Right lobe of liver (tissue), 4 donors: ENCODE measurements at regions not wholly inside any gene's neighbourhood (a gene's known extent, or its start where the extent isn't known, plus 50 kb on each side); places are given as distances from the start of the nearest gene placed in this dataset.

Experiments used
- CTCF ChIP-seq, 4 donors: fragments of 200-600 bp in 3 of 4; fragments of 450-650 bp in 1 of 4; IDR thresholded peaks; one replicate each; pipeline versions ENCODE4 v1.5.1 to v1.8.0; 2016 to 2022; ENCODE audit warnings: antibody characterized with exemption in 4 of 4, mild to moderate bottlenecking in 2 of 4
- POLR2A ChIP-seq: fragments of 450-650 bp; IDR thresholded peaks from one replicate; pipeline ENCODE4 v1.6.1; 2017; ENCODE audit warnings: antibody characterized with exemption, mild to moderate bottlenecking
- donor health status: DM: no; HTN: no; CAD: no.
- donor health status: DM: no; HTN: no; CAD: no.
- donor health status: DM: no; HTN: yes; CAD: no.

DNA sequence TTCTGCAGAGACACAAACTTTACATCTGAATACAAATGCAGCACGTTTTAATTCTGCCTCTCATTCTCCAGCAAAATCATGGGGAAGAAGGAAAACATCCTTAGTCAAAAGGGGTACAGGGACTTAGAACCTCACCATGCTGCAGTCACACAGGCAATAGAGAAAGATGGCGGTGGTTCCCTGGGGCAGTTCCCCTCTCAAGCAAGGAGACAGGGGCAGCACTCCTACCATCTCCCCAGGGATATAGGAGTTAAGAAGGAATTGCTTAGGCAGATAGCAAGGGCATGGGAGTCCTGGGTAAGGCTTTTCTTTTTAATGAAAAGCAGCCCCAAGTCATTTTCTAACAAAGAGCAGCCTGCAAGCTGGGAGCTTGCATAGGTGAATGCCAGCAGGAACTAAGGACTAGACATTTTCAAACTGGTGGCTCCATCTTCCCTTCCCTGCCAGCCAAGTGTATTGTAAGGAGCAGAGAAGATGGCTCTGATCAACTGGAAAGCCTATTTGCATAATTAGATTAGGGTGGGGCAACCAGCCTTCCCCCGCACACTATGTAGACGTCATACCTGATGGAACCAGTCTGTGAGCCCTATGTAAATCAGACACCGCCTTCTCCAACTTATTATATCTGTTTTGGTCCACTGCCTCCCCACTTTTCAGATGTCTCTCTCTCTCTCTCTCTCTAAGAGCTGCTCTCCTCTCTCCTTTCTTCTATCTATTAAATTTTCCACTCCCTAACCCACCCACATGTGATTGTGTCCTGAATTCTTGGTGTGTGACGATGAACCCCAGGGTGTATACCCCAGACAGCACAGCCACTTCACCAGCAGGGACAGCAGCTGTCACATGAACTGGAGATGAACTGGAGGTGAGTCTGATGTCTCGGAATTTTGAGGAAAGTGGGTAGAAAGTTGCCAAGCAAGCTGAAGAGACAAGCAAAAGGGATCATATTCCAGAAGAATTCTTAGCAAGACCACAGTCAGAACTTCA lies 514.5 kb downstream of the IRS2 start:
- TF ChIP-seq CTCF (IDR thresholded peaks at IDR 0.05) (no peak), POLR2A (no peak)
